Right renal cortex interstitium (tissue), 3 donors: ENCODE measurements at regions not wholly inside any gene's neighbourhood (a gene's known extent, or its start where the extent isn't known, plus 50 kb on each side); places are given as distances from the start of the nearest gene placed in this dataset.

ENCODE experiments used
- DNase-seq, 3 donors: peaks; one replicate each; pipeline ENCODE4 v3.0.0-alpha.2; 2013; ENCODE audit warnings: low read depth in 3 of 3, low spot score in 2 of 3

DNA sequence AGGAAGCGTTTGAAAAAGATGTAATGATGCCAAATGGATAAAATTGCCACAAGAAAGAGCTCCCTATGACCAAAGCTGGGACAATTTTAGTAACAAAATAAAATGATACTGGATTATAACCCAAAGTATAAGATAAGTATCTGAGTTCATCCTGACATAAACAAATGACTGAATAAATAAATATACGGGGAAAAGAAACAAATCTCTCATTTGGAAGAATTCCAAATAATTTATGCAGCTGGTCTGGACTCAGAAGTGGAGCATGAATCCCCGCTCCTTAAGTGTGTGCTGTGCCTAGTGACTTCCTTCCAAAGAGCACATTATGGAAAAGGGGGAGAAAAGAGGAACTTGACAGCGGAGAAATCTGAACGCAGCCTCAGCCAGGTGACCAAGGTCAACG, 186.2 kb downstream of the RAMP3 start:
- no peak for DNase-seq

DNA sequence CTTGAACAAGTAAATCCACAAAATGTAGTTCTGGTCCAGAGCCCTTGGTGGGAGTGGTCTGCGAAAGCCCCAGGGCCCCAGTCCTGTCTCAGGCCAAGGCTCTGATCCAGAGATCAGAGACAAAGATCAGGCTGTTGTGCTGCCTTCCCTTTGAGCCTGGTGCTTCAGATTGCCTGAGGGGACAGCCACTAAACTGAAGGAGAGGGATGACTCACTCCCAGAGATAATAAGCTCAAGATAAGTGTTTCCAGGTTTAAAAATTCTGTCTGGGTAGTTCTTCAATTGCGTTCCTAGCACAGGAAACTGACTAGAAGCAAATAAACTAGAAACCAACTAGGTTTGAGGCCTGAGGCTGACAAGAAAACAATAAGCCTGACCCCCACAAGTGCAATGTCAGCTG, 190.2 kb downstream of the RAMP3 start:
- no peak for DNase-seq

DNA sequence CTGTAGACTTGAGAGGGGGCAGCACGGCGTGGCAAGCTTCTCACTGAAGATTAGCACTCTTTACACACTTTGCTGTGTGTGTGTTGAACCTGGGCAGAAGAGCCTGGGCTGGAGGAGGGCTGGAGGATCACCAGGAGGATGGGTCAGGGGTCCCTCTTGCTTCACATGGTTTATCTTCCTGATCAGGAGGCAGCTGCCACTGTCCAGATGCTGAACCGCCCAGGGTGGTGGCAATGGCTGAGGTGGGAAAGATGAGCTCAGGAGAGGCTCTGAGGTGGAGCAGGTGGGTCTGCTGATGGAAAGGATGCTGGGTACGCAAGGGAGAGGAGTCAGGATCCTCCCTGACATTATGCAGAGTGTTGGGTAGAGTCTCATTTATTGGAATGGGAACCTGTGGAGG, 191.5 kb downstream of the RAMP3 start:
- DNase-seq = no peak

DNA sequence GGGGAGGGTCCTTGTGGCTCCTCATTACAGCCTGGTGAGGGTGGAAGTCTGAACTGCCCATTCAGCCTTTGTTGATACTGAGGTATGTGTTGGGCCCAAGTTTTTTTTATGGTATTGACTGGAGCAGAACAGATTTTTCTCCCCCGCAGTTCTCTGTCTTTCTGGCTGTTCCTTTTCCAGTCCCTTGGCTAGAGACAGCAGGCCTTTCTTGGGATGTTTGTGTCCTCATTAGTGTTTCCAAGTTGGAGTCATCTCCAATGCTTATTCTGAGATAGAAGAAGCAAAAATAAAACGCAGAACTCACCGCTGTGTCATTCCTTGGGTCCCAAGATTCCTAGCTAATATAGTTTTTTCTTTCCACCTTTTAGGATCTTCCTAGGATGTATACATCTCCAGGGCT, 193.3 kb downstream of the RAMP3 start:
- no peak for DNase-seq

DNA sequence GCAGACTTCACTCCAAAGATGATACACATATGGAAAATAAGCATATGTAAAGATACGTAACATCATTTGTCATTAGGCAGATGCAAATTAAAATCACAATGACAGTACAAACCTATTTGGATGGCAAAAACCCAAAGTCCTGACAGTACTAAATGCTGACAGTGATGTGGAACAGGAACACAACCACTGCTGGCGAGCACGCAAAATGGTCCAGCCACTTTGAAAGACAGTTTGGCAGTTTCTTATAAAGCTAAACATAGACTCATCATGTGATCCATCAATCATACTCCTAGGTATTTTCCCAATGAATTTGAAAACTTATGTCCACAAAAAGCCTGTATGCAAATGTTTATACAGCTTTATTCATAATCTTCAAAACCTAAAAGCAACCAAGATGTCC, 200.7 kb downstream of the RAMP3 start:
- no peak for DNase-seq

DNA sequence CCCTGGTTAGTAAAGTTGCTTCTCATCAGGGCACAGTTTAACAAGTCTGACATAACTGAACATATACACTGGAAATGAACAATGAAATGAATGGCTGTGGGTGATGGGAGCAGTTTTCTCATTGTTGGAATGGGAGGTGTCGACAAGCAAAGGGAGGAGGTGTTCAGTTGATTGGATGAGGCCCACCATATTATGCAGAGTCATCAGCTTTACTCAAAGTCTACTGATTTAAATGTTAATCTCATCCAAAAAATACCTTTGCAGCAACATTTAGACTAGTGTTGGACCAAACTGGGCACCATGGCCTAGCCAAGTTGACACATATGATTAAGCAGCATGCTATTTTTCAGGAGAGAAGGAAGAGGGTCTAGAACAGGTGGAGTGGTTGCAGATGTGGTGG, 201.7 kb downstream of the RAMP3 start:
- DNase-seq = no peak

DNA sequence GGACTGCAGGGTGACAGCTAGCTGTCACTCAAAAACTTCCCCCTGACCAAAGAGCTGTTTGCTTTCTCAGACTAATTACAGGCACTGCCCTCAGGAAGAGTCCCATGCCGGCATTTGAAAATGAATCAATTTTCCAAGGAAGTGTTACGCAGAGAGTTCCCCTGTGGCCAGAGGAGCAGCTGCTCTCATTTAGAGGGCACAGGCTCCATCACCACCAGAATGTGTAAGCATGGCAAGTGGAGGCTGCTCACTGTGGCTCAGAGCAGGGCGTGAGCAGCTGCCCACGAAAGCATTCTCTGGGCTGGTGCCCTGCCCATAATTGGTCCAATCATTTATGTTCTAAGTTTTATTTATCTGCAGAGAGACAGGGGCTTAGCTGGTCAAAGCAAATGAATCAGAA, 202.2 kb downstream of the RAMP3 start:
- no peak for DNase-seq

DNA sequence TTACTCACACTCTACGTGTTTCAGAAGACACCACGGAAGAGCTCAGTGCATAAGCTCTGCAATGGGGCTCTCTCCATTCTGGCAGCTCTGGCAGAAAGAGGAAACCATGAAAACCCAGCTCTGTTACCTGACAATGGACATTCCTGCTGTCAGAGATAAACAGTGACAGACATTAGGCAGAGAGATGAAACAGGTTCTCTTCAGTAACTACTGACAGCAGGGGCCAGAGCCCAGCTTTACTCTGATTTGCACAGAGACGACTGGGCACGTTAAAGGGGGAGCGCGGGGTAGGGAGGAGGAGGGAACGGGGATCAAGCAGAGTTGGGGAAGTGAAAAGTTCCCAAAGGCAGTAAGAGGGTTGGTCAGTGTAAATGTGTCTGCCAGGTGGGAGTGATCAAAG, 206.1 kb downstream of the RAMP3 start:
- no peak for DNase-seq

DNA sequence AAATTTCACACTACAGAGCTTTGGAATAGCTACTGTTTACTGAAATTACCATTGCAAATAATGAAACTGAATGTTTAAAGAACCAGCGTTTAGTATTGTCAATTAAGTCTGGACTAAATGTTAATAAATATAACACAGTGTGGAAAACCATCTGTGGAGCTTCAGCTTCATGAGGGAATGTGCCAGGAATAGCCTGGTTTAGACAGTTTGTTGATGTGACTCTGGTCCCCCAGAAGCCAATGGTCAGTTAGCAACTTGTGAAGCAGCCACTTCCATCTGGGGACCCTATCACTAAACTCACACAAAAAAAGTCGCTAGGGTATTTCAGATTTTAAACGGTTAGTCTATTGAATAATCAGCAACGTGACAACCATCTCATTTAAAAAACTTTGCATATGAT, 207.8 kb downstream of the RAMP3 start:
- no peak for DNase-seq

DNA sequence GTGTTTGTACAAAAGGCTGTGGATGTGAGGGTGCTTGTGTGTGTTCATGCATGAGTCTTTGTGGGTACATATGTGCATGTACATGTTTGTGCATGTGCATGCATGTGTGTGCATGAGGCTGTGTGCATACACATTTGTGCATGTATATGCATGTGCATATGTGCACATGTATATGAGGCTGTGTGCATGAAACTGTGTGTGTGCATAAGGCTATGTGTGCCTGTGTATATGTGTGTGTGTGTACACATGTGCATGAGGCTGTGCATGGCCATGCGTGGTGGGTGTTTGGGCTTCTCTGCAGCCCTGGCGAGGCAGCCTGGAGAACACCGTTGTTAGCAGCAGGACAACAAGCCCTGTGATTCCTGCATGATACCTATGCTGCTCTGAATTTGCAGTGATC, 207.7 kb upstream of the ADCY1 start:
- no peak for DNase-seq

DNA sequence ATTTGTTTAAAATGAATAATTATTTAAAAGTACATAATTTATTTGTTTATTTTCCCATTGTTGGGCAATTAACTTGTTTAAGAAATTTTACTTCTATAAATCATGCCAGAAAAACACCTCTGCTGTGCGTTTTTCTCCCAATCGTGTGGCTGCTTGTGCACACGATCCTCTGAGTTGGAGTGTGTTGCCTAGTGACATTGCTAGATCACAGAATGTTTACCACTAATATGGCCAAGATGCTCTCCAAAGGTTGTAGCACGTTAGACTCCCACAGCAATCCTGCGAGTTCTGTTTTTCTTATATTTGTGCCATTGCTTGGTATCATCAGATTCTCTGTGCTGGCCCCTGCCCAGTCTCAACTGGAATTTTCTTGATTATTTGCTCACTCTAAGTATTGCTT, 207.1 kb upstream of the ADCY1 start:
- no peak for DNase-seq

DNA sequence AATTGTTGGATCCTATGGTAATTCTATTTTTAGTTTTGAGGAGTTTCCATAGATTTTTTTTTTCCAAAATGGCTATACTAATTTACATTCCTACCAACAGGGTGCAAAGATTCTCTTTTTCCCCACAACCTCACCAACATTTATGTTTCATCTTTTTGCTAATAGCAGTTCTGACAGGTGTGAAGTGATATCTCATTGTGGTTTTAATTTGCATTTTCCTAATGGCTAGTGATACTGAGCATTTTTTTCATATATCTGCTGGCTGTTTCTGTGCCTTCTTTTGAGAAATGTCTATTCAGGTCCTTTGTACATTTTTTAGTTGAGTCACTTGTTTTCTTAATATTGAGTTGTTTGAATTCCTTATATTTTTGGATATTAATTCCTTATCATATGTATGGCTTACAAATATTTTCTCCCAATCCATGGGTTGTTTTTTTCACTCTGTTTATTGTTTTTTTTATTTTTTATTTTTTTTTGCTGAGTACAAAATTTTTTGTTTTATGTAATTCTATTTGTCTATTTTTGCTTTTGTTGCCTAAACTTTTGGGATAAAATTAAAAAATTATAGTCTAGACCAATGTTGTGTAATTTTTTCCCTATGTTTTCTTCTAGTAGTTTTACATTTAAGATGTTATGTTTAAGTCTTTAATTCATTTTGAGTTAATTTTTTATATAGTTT, 205.9 kb upstream of the ADCY1 start:
- DNase-seq = no peak

DNA sequence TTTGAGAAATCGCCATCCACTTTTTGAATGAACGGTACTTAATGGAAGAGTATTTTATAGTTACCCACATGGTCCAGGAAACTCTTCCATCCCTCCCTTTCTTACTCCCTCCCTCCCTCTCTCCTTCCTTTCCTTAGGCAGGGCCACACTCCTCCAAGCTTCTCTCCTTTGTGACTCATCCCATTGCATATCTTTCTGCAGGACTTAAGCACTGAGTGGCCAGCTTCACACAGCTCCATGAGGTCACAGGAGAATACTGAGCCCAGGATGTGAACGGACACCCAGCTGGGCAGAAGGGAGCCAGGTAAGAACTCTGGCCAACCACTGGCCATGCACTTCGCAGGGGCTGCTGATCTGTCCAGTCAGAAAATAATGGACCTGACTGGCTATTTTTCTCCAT, 189.7 kb upstream of the ADCY1 start:
- DNase-seq = no peak

DNA sequence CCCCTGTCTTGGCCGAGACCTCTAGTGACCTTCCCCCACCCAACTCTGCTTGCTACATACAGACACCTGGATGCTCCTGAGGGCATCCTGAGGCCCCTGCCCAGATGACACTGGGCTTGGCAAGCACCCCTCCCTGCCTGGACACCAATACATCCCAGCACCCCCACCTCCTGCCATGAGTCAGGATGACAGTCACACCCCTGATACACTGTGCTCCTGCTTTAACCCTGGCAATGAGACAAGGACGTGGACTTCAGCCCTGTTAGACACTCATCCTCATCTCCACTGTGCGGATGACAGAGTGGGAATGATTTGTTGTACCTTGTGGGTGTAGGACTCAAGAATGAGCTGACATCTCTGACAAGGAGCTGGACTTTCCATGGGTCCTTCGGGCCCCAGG, 186.3 kb upstream of the ADCY1 start:
- no peak for DNase-seq

DNA sequence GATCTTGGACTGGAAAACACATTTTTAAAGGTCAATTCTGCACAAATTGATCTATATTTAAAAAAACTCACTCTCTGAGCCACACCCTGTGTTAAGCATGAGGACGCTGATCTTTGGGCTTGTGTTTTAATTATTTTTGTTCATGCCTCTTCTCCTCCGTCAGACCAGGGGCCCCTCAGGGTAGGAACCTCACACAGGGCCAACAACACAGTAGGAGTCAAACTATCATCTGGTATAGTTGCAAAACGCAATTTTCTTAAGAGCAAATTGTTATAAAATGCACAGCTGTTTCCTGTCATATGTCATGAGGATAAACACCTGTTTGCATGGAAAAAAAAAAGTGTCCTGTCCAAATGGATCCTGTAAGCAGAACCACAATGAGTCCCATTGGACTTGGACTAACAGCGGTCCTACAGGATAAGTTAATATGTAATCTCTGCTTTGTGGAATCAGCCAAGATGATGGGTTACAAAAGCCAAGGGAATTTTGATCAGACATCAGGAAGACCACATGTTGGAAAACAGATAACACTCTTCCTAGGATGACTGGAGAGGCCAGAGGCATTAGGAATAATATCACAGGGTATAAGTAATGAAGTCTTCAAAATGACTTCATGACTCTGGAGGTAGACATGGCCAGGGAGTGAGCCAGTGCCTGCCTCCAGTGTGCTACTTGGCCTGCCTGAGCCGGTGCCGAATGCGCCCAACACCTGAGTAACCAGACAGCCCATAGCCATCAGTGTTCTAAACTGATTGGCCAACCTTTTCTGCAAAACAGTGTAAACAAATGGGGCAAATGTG, 184.9 kb upstream of the ADCY1 start:
- DNase-seq = no peak

DNA sequence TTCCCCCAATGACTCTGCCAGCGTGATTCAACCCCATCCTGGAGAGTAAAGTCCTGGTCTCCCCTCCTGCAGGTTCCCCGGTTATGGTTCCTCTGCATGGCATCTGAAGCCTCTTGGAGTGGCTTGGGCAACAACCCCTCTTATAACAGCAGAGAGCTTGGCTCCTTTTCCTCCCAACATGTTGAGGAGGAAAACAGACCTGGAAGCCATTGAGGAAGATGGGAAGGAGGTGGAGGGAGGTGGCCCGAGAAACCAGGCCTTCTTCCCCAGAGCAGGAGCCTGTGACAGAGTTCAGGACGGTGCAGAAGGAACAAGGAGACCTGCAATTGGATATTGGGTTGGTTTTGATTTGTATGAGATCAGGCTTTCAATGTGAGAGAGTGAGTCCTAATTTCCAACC, 184.0 kb upstream of the ADCY1 start:
- DNase-seq = no peak

DNA sequence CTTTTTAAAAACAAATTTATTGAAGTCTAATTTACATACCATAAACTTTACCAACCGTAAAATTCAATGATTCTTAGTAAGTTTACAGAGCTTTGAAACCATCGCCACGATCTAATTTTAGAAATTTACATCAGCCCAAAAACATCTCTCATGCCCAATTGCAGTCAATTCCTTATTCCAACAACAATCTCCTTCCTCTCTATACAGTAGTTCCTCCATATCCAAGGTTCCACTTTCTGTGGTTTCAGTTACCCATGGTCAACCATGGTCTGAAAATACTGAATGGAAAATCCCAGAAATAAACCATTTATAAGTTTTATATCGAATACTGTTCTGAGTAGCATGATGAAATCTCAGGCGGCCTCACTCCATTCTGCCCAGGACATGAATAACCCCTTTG, 183.4 kb upstream of the ADCY1 start:
- no peak for DNase-seq

DNA sequence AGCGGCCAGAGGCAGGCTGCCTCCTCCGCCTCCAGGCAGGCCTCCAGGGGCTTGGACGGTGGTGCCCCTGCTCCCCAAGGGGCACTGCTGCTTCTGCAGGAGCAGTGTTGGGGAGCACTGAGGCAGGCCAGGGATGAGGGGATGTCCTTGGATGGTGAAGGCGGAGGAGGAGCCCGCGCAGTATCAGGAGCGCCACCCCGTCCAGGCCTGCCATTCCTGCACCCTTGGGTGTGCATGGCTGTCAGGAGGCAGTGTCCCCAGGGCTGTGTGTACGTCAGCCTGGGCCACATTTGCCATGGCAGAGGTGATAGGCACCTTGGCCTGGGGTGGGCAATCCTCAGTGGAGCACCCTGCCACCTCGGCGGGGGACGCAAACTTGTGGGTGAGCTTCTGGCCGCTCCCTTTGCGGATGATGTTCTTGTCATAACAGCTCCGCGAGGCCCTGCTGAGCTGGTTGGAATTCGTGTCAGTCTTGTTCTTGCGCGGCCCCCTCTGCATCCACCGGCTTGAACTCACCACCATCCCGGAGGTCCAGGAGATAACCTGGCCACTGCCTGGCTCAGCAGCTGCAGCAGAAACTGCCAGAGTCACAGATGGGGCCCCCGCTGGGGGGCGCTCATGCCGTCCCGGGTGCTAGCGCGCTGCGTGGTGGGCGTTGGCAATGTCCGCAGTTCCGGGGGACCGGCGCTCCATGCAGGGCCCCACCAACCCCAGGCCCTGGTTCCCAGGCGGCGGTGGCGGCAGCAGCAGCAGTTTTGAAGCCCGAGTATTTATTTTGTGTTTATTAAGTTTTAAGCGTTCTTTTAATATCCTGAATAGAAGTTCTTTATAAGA, 182.3 kb upstream of the ADCY1 start:
- DNase-seq = no peak

DNA sequence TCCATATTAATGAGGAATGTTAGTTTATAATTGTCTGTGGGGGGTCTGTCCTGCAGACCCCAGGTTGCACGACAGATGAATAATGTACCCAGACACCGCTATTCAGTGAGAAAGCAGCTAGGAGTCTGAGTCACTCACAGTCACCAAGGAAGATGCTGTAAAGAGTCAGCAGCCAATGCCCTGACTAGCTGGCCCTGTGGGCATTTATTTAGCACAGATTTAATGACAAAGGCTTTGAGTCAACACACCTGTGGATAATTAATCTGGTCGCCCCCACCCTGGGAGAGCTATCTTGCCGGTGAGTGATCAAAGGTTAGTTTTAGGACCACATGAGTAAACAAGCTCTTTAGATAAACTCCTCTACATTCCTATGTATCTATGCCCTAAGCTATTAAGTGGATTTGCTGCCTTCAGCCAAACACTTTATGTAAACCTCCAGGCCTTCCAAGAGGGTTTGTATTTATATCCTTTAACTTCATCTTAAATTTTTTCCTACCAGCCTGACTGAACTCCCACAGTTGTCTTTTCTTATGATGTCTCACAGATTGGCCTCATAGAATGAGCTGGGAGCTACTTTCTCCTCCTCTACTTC, 180.0 kb upstream of the ADCY1 start:
- DNase-seq = no peak

DNA sequence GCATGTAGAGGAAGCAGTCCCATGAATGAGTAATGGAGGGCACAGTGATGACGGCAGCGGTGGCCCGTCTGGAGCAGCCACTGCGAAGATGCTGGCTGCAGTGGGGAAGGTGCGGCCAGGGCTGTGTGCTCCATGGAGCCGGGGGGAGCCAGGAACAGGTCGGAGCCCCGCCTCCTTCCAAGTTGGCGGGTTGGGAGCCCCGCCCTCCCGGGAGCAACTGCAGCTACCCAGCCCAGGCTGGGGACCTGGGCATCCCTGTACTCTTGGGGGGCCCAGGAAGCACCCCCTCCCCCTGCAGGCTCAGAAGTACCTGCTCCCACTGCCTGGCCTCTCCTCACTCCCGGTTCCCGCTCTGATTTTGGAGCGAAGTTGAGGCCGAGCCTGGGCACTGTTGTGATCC, 175.1 kb upstream of the ADCY1 start:
- DNase-seq = no peak

DNA sequence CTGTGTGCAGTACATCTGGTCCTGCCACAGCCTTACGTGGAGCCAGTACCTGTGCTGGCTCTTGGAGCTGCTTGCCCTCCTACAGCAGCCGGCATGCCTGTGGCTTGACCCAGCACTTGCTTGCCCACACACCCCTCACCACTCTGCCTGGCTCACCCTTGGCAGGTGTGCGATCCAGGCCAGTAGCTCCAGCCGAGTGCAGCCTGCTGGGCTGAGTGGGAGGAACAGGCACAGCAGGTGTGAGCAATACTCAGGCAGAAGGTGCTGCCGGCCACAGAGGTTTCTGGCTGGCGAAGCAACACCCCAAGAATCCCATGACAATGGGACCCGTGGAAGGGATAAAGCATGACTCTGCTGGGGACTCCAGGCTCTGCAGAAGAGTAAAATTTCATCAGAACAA, 173.5 kb upstream of the ADCY1 start:
- DNase-seq = no peak
